HepG2 (cell line): ENCODE measurements at regions not wholly inside any gene's neighbourhood (a gene's known extent, or its start where the extent isn't known, plus 50 kb on each side); places are given as distances from the start of the nearest gene placed in this dataset.

Experiments used
- CHD2 ChIP-seq: IDR thresholded peaks from 2 replicates; pipeline ENCODE4 v1.6.1; 2011; ENCODE audit warnings: low read depth, low read length, improper control_type of control experiment
- EZH2 ChIP-seq: conservative IDR thresholded peaks from 2 replicates; pipeline ENCODE4 v1.6.1; 2012; ENCODE audit warnings: mild to moderate bottlenecking, low read depth, low read length, moderate library complexity
- SAFB2 ChIP-seq: sonication (generic); formaldehyde crosslinking; IDR thresholded peaks from 2 replicates; pipeline ENCODE4 v1.5.1; 2020; ENCODE audit warnings: missing genetic modification reagents, low read depth, mild to moderate bottlenecking, borderline replicate concordance
- SNRNP70 ChIP-seq: fragments of 200-400 bp; formaldehyde crosslinking; IDR thresholded peaks from 2 replicates; pipeline ENCODE4 v1.6.1; 2017; ENCODE audit warnings: mild to moderate bottlenecking, low read depth, low read length, moderate library complexity
- TAF1 ChIP-seq: sonication (generic); formaldehyde crosslinking; IDR thresholded peaks from 2 replicates; pipeline ENCODE4 v1.4.0; 2020; ENCODE audit warnings: missing genetic modification reagents
- TCF7 ChIP-seq: sonication (generic); IDR thresholded peaks from 2 replicates; pipeline ENCODE4 v1.6.1; 2016; ENCODE audit warnings: antibody characterized with exemption, low read depth
- ZBTB21 ChIP-seq: sonication (generic); formaldehyde crosslinking; IDR thresholded peaks from 2 replicates; pipeline ENCODE4 v1.4.0; 2020; ENCODE audit warnings: missing genetic modification reagents
- ZNF274 ChIP-seq: sonication (generic); formaldehyde crosslinking; IDR thresholded peaks from 2 replicates; pipeline ENCODE4 v1.5.1; 2020; ENCODE audit warnings: mild to moderate bottlenecking, missing genetic modification reagents
- TF ChIP-seq, protein P1 (sequence below): sonication (generic); formaldehyde crosslinking; conservative IDR thresholded peaks from 2 replicates; pipeline ENCODE4 v1.4.0; 2020; ENCODE audit warnings: mild to moderate bottlenecking, missing genetic modification reagents, moderate library complexity
- TF ChIP-seq, protein P2 (sequence below): sonication (generic); formaldehyde crosslinking; IDR thresholded peaks from 2 replicates; pipeline ENCODE4 v1.8.0; 2023; ENCODE audit warnings: mild to moderate bottlenecking, missing genetic modification reagents
- TF ChIP-seq, protein P3 (sequence below): sonication (generic); formaldehyde crosslinking; IDR thresholded peaks from 2 replicates; pipeline ENCODE4 v1.8.0; 2022; ENCODE audit warnings: mild to moderate bottlenecking, missing genetic modification reagents, moderate library complexity
- TF ChIP-seq, protein P4 (sequence below): sonication (generic); formaldehyde crosslinking; IDR thresholded peaks from 2 replicates; pipeline ENCODE4 v1.5.0; 2020; ENCODE audit warnings: mild to moderate bottlenecking, missing genetic modification reagents, moderate library complexity
- TF ChIP-seq, protein P5 (sequence below): sonication (generic); formaldehyde crosslinking; IDR thresholded peaks from 2 replicates; pipeline ENCODE4 v1.4.0; 2020; ENCODE audit warnings: missing genetic modification reagents

DNA sequence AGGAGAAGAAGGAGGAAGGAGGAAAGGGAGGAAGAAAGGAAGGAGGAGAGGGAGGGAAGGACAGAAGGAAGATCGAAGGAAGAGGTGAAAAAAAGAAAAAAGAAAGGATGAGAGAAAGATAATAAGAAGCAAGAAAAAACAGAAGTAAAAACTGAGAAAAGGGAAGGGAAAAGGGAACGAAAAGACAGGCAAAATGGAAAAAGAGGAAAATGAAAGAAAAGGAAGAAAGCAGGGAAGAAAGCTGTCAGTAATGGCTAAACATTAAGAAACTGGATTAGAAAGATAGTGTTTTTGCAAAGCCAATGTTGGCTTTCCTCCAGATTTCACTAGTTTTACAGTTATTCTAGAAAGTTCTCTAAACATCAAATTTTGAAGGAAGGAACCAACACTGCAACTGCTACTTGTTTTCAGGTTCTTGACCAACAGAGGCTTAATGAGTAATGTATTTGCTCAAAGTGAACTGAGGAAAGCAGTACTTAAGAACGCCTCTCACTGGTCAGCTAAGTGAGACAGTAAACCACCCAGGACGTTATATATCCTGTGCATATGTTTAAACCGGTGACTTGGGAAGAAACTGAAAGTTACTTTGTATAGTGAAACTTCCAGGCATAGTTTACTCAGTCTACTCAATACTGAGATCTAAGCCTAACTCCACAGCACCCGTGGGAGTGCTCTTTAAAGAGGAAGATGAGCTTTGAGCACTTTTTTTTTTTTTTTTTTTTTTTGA is 286.2 kb upstream of the TRIB2 start:
- TF ChIP-seq, protein P1, sequence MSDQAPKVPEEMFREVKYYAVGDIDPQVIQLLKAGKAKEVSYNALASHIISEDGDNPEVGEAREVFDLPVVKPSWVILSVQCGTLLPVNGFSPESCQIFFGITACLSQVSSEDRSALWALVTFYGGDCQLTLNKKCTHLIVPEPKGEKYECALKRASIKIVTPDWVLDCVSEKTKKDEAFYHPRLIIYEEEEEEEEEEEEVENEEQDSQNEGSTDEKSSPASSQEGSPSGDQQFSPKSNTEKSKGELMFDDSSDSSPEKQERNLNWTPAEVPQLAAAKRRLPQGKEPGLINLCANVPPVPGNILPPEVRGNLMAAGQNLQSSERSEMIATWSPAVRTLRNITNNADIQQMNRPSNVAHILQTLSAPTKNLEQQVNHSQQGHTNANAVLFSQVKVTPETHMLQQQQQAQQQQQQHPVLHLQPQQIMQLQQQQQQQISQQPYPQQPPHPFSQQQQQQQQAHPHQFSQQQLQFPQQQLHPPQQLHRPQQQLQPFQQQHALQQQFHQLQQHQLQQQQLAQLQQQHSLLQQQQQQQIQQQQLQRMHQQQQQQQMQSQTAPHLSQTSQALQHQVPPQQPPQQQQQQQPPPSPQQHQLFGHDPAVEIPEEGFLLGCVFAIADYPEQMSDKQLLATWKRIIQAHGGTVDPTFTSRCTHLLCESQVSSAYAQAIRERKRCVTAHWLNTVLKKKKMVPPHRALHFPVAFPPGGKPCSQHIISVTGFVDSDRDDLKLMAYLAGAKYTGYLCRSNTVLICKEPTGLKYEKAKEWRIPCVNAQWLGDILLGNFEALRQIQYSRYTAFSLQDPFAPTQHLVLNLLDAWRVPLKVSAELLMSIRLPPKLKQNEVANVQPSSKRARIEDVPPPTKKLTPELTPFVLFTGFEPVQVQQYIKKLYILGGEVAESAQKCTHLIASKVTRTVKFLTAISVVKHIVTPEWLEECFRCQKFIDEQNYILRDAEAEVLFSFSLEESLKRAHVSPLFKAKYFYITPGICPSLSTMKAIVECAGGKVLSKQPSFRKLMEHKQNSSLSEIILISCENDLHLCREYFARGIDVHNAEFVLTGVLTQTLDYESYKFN (CRISPR knock-in tag): no peak
- TF ChIP-seq, protein P2, sequence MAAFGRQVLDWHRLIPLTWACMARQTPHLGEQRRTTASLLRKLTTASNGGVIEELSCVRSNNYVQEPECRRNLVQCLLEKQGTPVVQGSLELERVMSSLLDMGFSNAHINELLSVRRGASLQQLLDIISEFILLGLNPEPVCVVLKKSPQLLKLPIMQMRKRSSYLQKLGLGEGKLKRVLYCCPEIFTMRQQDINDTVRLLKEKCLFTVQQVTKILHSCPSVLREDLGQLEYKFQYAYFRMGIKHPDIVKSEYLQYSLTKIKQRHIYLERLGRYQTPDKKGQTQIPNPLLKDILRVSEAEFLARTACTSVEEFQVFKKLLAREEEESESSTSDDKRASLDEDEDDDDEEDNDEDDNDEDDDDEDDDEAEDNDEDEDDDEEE (CRISPR knock-in tag): no peak
- no peak for TF ChIP-seq TCF7
- TF ChIP-seq, protein P3, sequence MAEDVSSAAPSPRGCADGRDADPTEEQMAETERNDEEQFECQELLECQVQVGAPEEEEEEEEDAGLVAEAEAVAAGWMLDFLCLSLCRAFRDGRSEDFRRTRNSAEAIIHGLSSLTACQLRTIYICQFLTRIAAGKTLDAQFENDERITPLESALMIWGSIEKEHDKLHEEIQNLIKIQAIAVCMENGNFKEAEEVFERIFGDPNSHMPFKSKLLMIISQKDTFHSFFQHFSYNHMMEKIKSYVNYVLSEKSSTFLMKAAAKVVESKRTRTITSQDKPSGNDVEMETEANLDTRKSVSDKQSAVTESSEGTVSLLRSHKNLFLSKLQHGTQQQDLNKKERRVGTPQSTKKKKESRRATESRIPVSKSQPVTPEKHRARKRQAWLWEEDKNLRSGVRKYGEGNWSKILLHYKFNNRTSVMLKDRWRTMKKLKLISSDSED: no peak
- TF ChIP-seq, protein P4, sequence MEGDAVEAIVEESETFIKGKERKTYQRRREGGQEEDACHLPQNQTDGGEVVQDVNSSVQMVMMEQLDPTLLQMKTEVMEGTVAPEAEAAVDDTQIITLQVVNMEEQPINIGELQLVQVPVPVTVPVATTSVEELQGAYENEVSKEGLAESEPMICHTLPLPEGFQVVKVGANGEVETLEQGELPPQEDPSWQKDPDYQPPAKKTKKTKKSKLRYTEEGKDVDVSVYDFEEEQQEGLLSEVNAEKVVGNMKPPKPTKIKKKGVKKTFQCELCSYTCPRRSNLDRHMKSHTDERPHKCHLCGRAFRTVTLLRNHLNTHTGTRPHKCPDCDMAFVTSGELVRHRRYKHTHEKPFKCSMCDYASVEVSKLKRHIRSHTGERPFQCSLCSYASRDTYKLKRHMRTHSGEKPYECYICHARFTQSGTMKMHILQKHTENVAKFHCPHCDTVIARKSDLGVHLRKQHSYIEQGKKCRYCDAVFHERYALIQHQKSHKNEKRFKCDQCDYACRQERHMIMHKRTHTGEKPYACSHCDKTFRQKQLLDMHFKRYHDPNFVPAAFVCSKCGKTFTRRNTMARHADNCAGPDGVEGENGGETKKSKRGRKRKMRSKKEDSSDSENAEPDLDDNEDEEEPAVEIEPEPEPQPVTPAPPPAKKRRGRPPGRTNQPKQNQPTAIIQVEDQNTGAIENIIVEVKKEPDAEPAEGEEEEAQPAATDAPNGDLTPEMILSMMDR (CRISPR knock-in tag): no peak
- TF ChIP-seq, protein P5, sequence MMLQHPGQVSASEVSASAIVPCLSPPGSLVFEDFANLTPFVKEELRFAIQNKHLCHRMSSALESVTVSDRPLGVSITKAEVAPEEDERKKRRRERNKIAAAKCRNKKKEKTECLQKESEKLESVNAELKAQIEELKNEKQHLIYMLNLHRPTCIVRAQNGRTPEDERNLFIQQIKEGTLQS: no peak
- TF ChIP-seq ZBTB21 (CRISPR knock-in tag): no peak
- no peak for TF ChIP-seq ZNF274 (CRISPR knock-in tag)
- no peak for TF ChIP-seq SAFB2 (CRISPR knock-in tag)
- no peak for TF ChIP-seq TAF1 (CRISPR knock-in tag)
- TF ChIP-seq SNRNP70: no peak
- TF ChIP-seq CHD2: no peak
- TF ChIP-seq EZH2: no peak
